Ovary (tissue), 3 donors: ENCODE measurements at regions not wholly inside any gene's neighbourhood (a gene's known extent, or its start where the extent isn't known, plus 50 kb on each side); places are given as distances from the start of the nearest gene placed in this dataset.

Experiments
- CTCF ChIP-seq, 3 donors: fragments of 450-650 bp in 2 of 3; fragments of 200-600 bp in 1 of 3; IDR thresholded peaks; one replicate each; pipeline versions ENCODE4 v1.5.1 to v1.8.0; 2016 to 2022; ENCODE audit warnings: antibody characterized with exemption in 3 of 3, mild to moderate bottlenecking in 1 of 3
- POLR2A ChIP-seq: fragments of 450-650 bp; IDR thresholded peaks from one replicate; pipeline ENCODE4 v1.6.1; 2017; ENCODE audit warnings: antibody characterized with exemption, mild to moderate bottlenecking, moderate library complexity
- donor health status: DM: no; HTN: no; CAD: no.

- TF ChIP-seq CTCF (IDR thresholded peaks at IDR 0.05), result no peak
- TF ChIP-seq POLR2A, result no peak
Measured at GRCh38 chr15:96031426-96032110, 298.9 kb upstream of the NR2F2 start.
